B cell (primary cell): ENCODE measurements at regions not wholly inside any gene's neighbourhood (a gene's known extent, or its start where the extent isn't known, plus 50 kb on each side); places are given as distances from the start of the nearest gene placed in this dataset.

Source experiments
- EZH2 ChIP-seq: IDR thresholded peaks from 2 replicates; pipeline ENCODE4 v1.6.1; 2012; ENCODE audit warnings: borderline replicate concordance, low read depth, mild to moderate bottlenecking, moderate library complexity, low read length; ENCODE audit not compliant: insufficient read depth, poor library complexity, severe bottlenecking
- TF ChIP-seq, protein P1 (sequence below): fragments of 200-600 bp; IDR thresholded peaks from one replicate; pipeline ENCODE4 v1.8.0; 2022; ENCODE audit warnings: antibody characterized with exemption, mild to moderate bottlenecking

DNA sequence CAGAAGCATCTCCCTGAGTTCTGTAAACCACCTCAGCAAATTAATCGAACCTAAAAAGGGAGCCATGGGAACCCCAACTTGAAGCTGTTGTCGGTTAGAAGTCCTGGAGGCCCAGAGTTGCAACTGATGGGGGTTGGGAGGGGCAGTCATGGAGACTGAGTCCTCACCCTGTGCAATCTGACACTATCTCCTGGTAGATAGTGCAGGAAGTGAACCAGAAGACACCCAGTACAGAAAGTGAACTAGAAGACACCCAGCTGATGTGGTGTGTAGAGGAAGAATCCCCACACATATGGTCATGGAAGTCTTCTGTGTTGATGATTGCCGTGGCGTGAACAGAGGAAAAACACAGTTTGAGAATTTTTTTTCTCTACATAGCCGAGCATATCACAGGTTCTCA, 58.8 kb upstream of the SRRM3 start:
- TF ChIP-seq, protein P1, sequence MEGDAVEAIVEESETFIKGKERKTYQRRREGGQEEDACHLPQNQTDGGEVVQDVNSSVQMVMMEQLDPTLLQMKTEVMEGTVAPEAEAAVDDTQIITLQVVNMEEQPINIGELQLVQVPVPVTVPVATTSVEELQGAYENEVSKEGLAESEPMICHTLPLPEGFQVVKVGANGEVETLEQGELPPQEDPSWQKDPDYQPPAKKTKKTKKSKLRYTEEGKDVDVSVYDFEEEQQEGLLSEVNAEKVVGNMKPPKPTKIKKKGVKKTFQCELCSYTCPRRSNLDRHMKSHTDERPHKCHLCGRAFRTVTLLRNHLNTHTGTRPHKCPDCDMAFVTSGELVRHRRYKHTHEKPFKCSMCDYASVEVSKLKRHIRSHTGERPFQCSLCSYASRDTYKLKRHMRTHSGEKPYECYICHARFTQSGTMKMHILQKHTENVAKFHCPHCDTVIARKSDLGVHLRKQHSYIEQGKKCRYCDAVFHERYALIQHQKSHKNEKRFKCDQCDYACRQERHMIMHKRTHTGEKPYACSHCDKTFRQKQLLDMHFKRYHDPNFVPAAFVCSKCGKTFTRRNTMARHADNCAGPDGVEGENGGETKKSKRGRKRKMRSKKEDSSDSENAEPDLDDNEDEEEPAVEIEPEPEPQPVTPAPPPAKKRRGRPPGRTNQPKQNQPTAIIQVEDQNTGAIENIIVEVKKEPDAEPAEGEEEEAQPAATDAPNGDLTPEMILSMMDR, result no peak
- no peak for TF ChIP-seq EZH2
